ENCODE measurements at regions not wholly inside any gene's neighbourhood (a gene's known extent, or its start where the extent isn't known, plus 50 kb on each side); places are given as distances from the start of the nearest gene placed in this dataset.

GRCh38 chr6:81158956-81159355 lies 593.5 kb downstream of the TENT5A start:
- TF ChIP-seq CTCF (IDR thresholded peaks at IDR 0.05; ENCODE audit: unreplicated experiment) = no peak

GRCh38 chr6:81148751-81149150 lies 603.7 kb downstream of the TENT5A start:
- Mint-ChIP-seq H3K4me1 (ENCODE audit: low read depth) (no peaks in the 10 kb centered on the region), H3K27ac (no peak overlapping the region), H3K9me3 (ENCODE audit: low read depth) (peaks cover 13% of the 10 kb centered on the region), H3K4me3 (ENCODE audit: low read depth) (no peak overlapping the region), H3K36me3 (ENCODE audit: insufficient read depth) (no peaks in the 10 kb centered on the region), H3K27me3 (no peaks in the 10 kb centered on the region)
- no peak for TF ChIP-seq CTCF (IDR thresholded peaks at IDR 0.05; ENCODE audit: unreplicated experiment)
- no peak for DNase-seq (ENCODE audit: low spot score, unreplicated experiment)

More at GRCh38 chr6:81158956-81159355, 593.5 kb downstream of the TENT5A start:
- H3K36me3 Mint-ChIP-seq (ENCODE audit: insufficient read depth) = no peaks in the 10 kb centered on the region
- no peaks in the 10 kb centered on the region for H3K4me1 Mint-ChIP-seq (ENCODE audit: low read depth)
- no peak for DNase-seq (ENCODE audit: low spot score, unreplicated experiment)
- H3K27ac Mint-ChIP-seq = no peak overlapping the region
- no peaks in the 10 kb centered on the region for H3K27me3 Mint-ChIP-seq
- no peaks in the 10 kb centered on the region for H3K9me3 Mint-ChIP-seq (ENCODE audit: low read depth)
- no peak overlapping the region for H3K4me3 Mint-ChIP-seq (ENCODE audit: low read depth)

DNA sequence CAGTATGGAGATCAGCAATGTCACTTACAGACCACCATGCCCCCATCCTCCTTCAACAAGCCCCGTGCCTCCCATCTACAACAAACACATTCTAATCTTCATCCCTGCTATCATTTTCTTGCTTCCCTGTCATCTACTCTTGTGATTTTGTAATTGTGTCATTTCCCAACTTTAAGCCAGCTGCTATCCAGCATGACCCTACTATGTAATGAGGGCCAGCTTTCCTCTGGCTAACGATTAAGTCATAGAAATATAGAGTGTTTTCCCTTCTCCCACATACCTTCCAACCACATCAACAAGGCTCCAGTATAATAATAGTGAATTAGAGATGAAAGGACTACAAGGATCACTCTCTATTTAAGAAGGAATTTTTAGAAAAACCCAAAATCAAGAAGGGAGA lies 607.0 kb downstream of the TENT5A start:
- H3K4me3 Mint-ChIP-seq (ENCODE audit: low read depth) = no peak overlapping the region
- no peak for TF ChIP-seq CTCF (IDR thresholded peaks at IDR 0.05; ENCODE audit: unreplicated experiment)
- no peak for DNase-seq (ENCODE audit: low spot score, unreplicated experiment)
- peaks cover 16% of the 10 kb centered on the region for H3K9me3 Mint-ChIP-seq (ENCODE audit: low read depth)
- H3K36me3 Mint-ChIP-seq (ENCODE audit: insufficient read depth) = no peaks in the 10 kb centered on the region
- no peaks in the 10 kb centered on the region for H3K27me3 Mint-ChIP-seq
- H3K4me1 Mint-ChIP-seq (ENCODE audit: low read depth) = no peaks in the 10 kb centered on the region
- no peak overlapping the region for H3K27ac Mint-ChIP-seq

- Mint-ChIP-seq H3K36me3 (ENCODE audit: insufficient read depth) (no peaks in the 10 kb centered on the region), H3K27me3 (no peaks in the 10 kb centered on the region), H3K4me1 (ENCODE audit: low read depth) (no peaks in the 10 kb centered on the region), H3K27ac (no peak overlapping the region), H3K9me3 (ENCODE audit: low read depth) (peaks cover 16% of the 10 kb centered on the region), H3K4me3 (ENCODE audit: low read depth) (no peak overlapping the region)
- no peak for TF ChIP-seq CTCF (IDR thresholded peaks at IDR 0.05; ENCODE audit: unreplicated experiment)
- DNase-seq (ENCODE audit: low spot score, unreplicated experiment) = no peak
These were observed 608.1 kb downstream of the TENT5A start for GRCh38 chr6:81144346-81144745.

GRCh38 chr6:81138236-81138635 lies 614.2 kb downstream of the TENT5A start:
- Mint-ChIP-seq H3K27ac (no peak overlapping the region), H3K9me3 (ENCODE audit: low read depth) (peaks cover 19% of the 10 kb centered on the region), H3K4me3 (ENCODE audit: low read depth) (no peak overlapping the region), H3K27me3 (no peaks in the 10 kb centered on the region), H3K36me3 (ENCODE audit: insufficient read depth) (no peaks in the 10 kb centered on the region), H3K4me1 (ENCODE audit: low read depth) (no peaks in the 10 kb centered on the region)
- DNase-seq (ENCODE audit: low spot score, unreplicated experiment) = no peak
- no peak for TF ChIP-seq CTCF (IDR thresholded peaks at IDR 0.05; ENCODE audit: unreplicated experiment)
